Thyroid gland (tissue), 4 donors: ENCODE measurements at regions not wholly inside any gene's neighbourhood (a gene's known extent, or its start where the extent isn't known, plus 50 kb on each side); places are given as distances from the start of the nearest gene placed in this dataset.

Source experiments
- POLR2A ChIP-seq, 2 donors: fragments of 450-650 bp; IDR thresholded peaks; one replicate each; pipeline ENCODE4 v1.6.1; 2017; ENCODE audit warnings: antibody characterized with exemption in 2 of 2, mild to moderate bottlenecking in 2 of 2, moderate library complexity in 1 of 2
- TF ChIP-seq, protein P1 (sequence below), 6 experiments: fragments of 200-600 bp in 3 of 6; fragments of 450-650 bp in 3 of 6; sonication (generic) in 3 of 6; IDR thresholded peaks; one replicate each; pipeline ENCODE4 v1.5.1; 2016 to 2019; ENCODE audit warnings: antibody characterized with exemption in 6 of 6, mild to moderate bottlenecking in 2 of 6, inconsistent platforms in 1 of 6, moderate library complexity in 1 of 6

DNA sequence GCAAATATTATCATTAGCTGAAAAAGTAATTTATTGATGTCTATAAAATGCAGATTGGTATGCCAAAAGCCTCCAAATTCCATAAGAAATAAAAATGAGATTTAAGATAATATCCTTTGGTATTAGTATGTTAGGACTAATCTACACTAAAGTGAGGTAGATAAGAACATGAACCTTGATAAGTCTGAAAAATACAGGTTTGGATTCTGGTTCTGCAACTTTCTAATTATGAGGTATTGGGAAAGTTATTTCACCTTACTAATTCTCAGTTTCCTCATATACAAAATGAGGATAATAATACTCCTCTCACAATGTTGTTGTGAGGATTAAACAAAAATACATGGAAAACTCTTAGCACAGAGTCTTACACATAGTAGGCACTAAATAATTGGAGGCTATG lies 300.1 kb downstream of the NNT start:
- no peak for TF ChIP-seq POLR2A (IDR thresholded peaks at IDR 0.05)
- TF ChIP-seq, protein P1, sequence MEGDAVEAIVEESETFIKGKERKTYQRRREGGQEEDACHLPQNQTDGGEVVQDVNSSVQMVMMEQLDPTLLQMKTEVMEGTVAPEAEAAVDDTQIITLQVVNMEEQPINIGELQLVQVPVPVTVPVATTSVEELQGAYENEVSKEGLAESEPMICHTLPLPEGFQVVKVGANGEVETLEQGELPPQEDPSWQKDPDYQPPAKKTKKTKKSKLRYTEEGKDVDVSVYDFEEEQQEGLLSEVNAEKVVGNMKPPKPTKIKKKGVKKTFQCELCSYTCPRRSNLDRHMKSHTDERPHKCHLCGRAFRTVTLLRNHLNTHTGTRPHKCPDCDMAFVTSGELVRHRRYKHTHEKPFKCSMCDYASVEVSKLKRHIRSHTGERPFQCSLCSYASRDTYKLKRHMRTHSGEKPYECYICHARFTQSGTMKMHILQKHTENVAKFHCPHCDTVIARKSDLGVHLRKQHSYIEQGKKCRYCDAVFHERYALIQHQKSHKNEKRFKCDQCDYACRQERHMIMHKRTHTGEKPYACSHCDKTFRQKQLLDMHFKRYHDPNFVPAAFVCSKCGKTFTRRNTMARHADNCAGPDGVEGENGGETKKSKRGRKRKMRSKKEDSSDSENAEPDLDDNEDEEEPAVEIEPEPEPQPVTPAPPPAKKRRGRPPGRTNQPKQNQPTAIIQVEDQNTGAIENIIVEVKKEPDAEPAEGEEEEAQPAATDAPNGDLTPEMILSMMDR (IDR thresholded peaks at IDR 0.05), result no peak
